Upper lobe of left lung (tissue), 6 donors: ENCODE measurements at regions not wholly inside any gene's neighbourhood (a gene's known extent, or its start where the extent isn't known, plus 50 kb on each side); places are given as distances from the start of the nearest gene placed in this dataset.

Source experiments
- ATAC-seq, 2 donors: fragments of 200-7000 bp; cut with Tn5 transposase; one replicate each; pipeline ENCODE4 v1.9.1; 2022; ENCODE audit warnings: mild to moderate bottlenecking in 2 of 2, moderate library complexity in 2 of 2; ENCODE audit not compliant: low FRiP score in 2 of 2
- DNase-seq, 2 donors: peaks; one replicate each; pipeline ENCODE4 v3.0.0-alpha.2; 2019 to 2020
- H3K27ac ChIP-seq, 4 donors: fragments of 200-600 bp; sonication (generic); one replicate each; pipeline ENCODE4 v1.5.1; 2016 to 2019
- H3K27me3 ChIP-seq, 4 donors: fragments of 200-600 bp; sonication (generic); one replicate each; pipeline ENCODE4 v1.5.1; 2017 to 2019
- H3K36me3 ChIP-seq, 4 donors: fragments of 200-600 bp; sonication (generic); one replicate each; pipeline ENCODE4 v1.5.1; 2016 to 2019
- H3K4me1 ChIP-seq, 4 donors: fragments of 200-600 bp; sonication (generic); one replicate each; pipeline ENCODE4 v1.5.1; 2018 to 2019
- H3K4me3 ChIP-seq, 4 donors: fragments of 200-600 bp; sonication (generic); one replicate each; pipeline ENCODE4 v1.5.1; 2017 to 2019; ENCODE audit warnings: mild to moderate bottlenecking in 2 of 4, moderate library complexity in 1 of 4
- H3K9me3 ChIP-seq, 4 donors: fragments of 200-600 bp; sonication (generic); one replicate each; pipeline ENCODE4 v1.5.1; 2018 to 2019
- EP300 ChIP-seq, 4 donors: sonication (generic); formaldehyde crosslinking; IDR thresholded peaks; one replicate each; pipeline ENCODE4 v1.5.1; 2017; ENCODE audit warnings: antibody characterized with exemption in 4 of 4, control low read depth in 2 of 4
- POLR2A ChIP-seq, 4 donors: fragments of 450-650 bp; IDR thresholded peaks; one replicate each; pipeline ENCODE4 v1.5.1; 2016 to 2017; ENCODE audit warnings: antibody characterized with exemption in 4 of 4, mild to moderate bottlenecking in 2 of 4
- POLR2AphosphoS5 ChIP-seq, 2 donors: sonication (generic); formaldehyde crosslinking; IDR thresholded peaks; one replicate each; pipeline ENCODE4 v1.5.1; 2017; ENCODE audit warnings: antibody characterized with exemption in 2 of 2
- WGBS, 2 donors: methylation state at CpG; one replicate each; pipeline ENCODE4 v1.1.5; 2017 to 2018; 5-methylcytosine and 5-hydroxymethylcytosine counted together
- TF ChIP-seq, protein P1 (sequence below), 6 experiments: fragments of 450-650 bp in 4 of 6; fragments of 200-600 bp in 2 of 6; sonication (generic) in 2 of 6; IDR thresholded peaks; one replicate each; pipeline ENCODE4 v1.5.1; 2016 to 2019; ENCODE audit warnings: antibody characterized with exemption in 6 of 6
- donor health status: DM: no; HTN: no; CAD: no; lungs with moderate emphysema.
- donor health status: DM: no; HTN: yes; CAD: no; lungs with severe emphysema.

DNA sequence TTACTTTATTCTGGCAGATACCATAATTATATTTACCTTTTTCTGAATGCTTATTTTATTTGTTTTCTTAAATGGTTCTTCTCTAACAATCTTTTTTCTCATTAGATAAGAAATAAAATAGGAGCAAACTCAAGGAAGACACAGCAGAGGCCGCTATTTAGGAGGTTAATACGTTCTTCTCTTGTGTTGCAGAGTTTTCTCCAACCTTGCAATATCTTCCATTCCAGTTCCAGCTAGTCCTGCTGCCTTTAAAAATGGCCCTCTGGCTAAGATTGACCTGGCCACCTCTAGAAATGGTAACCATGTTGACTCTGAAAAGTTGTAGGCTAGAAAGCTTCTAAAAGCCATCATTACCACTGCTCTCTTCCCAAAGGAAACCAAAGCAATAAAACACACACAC, 718.8 kb downstream of the MAT2B start:
- Histone ChIP-seq H3K36me3 (no peaks in the 10 kb centered on the region), H3K27ac (no peak overlapping the region), H3K4me3 (no peak overlapping the region), H3K9me3 (no peaks in the 10 kb centered on the region), H3K27me3 (no peaks in the 10 kb centered on the region), H3K4me1 (no peaks in the 10 kb centered on the region)
- ATAC-seq (no peak), DNase-seq (no peak)
- TF ChIP-seq, protein P1, sequence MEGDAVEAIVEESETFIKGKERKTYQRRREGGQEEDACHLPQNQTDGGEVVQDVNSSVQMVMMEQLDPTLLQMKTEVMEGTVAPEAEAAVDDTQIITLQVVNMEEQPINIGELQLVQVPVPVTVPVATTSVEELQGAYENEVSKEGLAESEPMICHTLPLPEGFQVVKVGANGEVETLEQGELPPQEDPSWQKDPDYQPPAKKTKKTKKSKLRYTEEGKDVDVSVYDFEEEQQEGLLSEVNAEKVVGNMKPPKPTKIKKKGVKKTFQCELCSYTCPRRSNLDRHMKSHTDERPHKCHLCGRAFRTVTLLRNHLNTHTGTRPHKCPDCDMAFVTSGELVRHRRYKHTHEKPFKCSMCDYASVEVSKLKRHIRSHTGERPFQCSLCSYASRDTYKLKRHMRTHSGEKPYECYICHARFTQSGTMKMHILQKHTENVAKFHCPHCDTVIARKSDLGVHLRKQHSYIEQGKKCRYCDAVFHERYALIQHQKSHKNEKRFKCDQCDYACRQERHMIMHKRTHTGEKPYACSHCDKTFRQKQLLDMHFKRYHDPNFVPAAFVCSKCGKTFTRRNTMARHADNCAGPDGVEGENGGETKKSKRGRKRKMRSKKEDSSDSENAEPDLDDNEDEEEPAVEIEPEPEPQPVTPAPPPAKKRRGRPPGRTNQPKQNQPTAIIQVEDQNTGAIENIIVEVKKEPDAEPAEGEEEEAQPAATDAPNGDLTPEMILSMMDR (IDR thresholded peaks at IDR 0.05) = no peak
- TF ChIP-seq EP300 (IDR thresholded peaks at IDR 0.05) (no peak), POLR2A (IDR thresholded peaks at IDR 0.05) (no peak), POLR2AphosphoS5 (IDR thresholded peaks at IDR 0.05) (no peak)
- WGBS, 2 donors = 76 to 86% methylated on average over 2 of the region's 2 CpGs

DNA sequence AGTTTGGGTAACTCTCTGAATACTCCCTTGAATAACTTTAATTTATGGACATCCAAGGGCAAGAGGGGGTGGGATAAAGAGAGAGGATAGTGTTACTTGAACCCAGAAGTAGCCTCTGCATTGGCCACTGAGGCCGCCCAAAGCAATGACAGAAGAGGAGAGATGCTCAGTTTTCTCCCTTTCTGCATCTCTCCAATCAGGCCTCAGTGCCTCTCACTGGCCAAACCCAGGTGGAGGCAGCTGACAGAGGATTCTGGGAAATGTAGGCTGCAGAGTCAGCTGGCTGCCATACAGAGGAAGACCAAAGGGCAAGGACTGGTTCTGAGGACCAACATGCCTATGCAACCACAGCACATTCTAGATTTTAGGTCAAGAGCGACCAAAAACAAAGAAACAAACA, 719.4 kb downstream of the MAT2B start:
- no peaks in the 10 kb centered on the region for H3K9me3 ChIP-seq
- no peak overlapping the region for H3K4me3 ChIP-seq
- no peak overlapping the region for H3K27ac ChIP-seq
- TF ChIP-seq POLR2AphosphoS5 (IDR thresholded peaks at IDR 0.05) = no peak
- no peak for TF ChIP-seq POLR2A (IDR thresholded peaks at IDR 0.05)
- TF ChIP-seq, protein P1 (IDR thresholded peaks at IDR 0.05) = no peak
- TF ChIP-seq EP300 (IDR thresholded peaks at IDR 0.05) = no peak
- no peak for ATAC-seq
- H3K36me3 ChIP-seq = no peaks in the 10 kb centered on the region
- no peaks in the 10 kb centered on the region for H3K4me1 ChIP-seq
- 88 to 90% methylated on average over 2 of the region's 2 CpGs for WGBS, 2 donors
- no peak for DNase-seq
- H3K27me3 ChIP-seq = no peaks in the 10 kb centered on the region

GRCh38 chr5:164230341-164230740, 724.9 kb downstream of the MAT2B start:
- H3K4me3 ChIP-seq = no peak overlapping the region
- TF ChIP-seq EP300 (IDR thresholded peaks at IDR 0.05) (no peak), POLR2AphosphoS5 (IDR thresholded peaks at IDR 0.05) (no peak), POLR2A (IDR thresholded peaks at IDR 0.05) (no peak)
- TF ChIP-seq, protein P1 (IDR thresholded peaks at IDR 0.05) = no peak
- H3K4me1 ChIP-seq = peaks cover 0 to 6% (median 0%) of the 10 kb centered on the region in 4 donors
- H3K27me3 ChIP-seq = no peaks in the 10 kb centered on the region
- H3K27ac ChIP-seq = no peak overlapping the region
- H3K36me3 ChIP-seq = no peaks in the 10 kb centered on the region
- DNase-seq (no peak), ATAC-seq (no peak)
- H3K9me3 ChIP-seq = no peaks in the 10 kb centered on the region
- WGBS, 2 donors = 89 to 97% methylated on average over 1 of the region's 1 CpG

DNA sequence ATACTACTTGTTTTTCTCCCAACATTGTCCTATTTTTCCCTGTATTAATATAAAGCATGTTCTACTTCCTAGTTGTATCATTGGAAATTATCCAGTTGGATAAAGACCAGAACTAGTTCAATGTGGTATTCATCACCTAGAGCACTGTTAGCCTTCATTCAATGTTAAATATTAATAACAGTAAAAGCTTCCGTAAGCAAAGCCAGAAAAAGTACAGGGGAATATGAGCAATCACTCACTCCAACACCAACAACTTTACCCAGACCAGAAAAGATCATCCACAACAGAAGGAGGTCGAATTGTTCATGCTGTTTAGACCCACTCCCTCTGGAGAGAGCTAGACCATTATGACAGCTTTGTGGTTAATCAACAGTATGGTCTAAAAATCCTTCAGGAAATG, 728.4 kb downstream of the MAT2B start:
- H3K27me3 ChIP-seq = no peaks in the 10 kb centered on the region
- H3K4me3 ChIP-seq = no peak overlapping the region
- no peak overlapping the region for H3K27ac ChIP-seq
- TF ChIP-seq, protein P1 (IDR thresholded peaks at IDR 0.05) = no peak
- TF ChIP-seq EP300 (IDR thresholded peaks at IDR 0.05) (no peak), POLR2AphosphoS5 (IDR thresholded peaks at IDR 0.05) (no peak), POLR2A (IDR thresholded peaks at IDR 0.05) (no peak)
- H3K36me3 ChIP-seq = no peaks in the 10 kb centered on the region
- no peaks in the 10 kb centered on the region for H3K9me3 ChIP-seq
- ATAC-seq (no peak), DNase-seq (no peak)
- peaks cover 0 to 8% (median 3%) of the 10 kb centered on the region in 4 donors for H3K4me1 ChIP-seq
- WGBS, 2 donors = 22 to 31% methylated on average over 2 of the region's 2 CpGs

DNA sequence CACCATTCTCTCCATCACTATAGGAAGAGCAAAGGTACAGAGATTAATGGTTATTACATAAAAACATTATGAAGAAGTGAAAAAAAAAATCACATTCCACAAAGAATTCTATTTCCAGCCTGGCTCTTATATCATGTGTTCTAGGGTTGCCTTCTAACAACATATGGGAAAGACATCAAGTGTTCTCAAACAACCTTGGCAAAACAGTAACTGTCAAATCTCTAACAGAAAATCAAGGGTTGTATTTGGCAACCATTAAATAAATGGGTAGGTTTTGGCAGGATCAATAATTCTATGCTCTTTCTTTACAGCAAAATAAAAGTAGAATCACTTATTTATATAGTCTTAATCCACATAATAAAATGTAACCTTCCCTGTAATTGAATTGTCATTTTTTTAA, 728.9 kb downstream of the MAT2B start:
- no peak overlapping the region for H3K27ac ChIP-seq
- no peaks in the 10 kb centered on the region for H3K9me3 ChIP-seq
- DNase-seq (no peak), ATAC-seq (no peak)
- H3K4me1 ChIP-seq = peaks cover 0 to 8% (median 3%) of the 10 kb centered on the region in 4 donors
- H3K36me3 ChIP-seq = no peaks in the 10 kb centered on the region
- no peak overlapping the region for H3K4me3 ChIP-seq
- H3K27me3 ChIP-seq = no peaks in the 10 kb centered on the region
- no peak for TF ChIP-seq EP300 (IDR thresholded peaks at IDR 0.05)
